Trophoblast cell (in vitro differentiated cells and primary cell): ENCODE measurements at regions not wholly inside any gene's neighbourhood (a gene's known extent, or its start where the extent isn't known, plus 50 kb on each side); places are given as distances from the start of the nearest gene placed in this dataset.

Source experiments
- DNase-seq, 2 donors: peaks; one replicate each; pipeline ENCODE4 v3.0.0-alpha.2; 2016
- H2AFZ ChIP-seq: 2 replicates; pipeline ENCODE4 v1.6.1; 2013; ENCODE audit warnings: low read length, moderate library complexity, mild to moderate bottlenecking; ENCODE audit not compliant: insufficient read depth, poor library complexity
- H2AK5ac ChIP-seq: 2 replicates; pipeline ENCODE4 v1.6.1; 2013; ENCODE audit warnings: mild to moderate bottlenecking, low read length
- H2BK120ac ChIP-seq: 2 replicates; pipeline ENCODE4 v1.6.1; 2013; ENCODE audit warnings: low read length, mild to moderate bottlenecking, moderate library complexity; ENCODE audit not compliant: insufficient read depth, poor library complexity
- H2BK12ac ChIP-seq: 2 replicates; pipeline ENCODE4 v1.6.1; 2013; ENCODE audit warnings: mild to moderate bottlenecking, low read length, moderate library complexity
- H2BK5ac ChIP-seq: 2 replicates; pipeline ENCODE4 v1.6.1; 2013; ENCODE audit warnings: low read length, low read depth, moderate library complexity, mild to moderate bottlenecking; ENCODE audit not compliant: poor library complexity
- H3K14ac ChIP-seq: 2 replicates; pipeline ENCODE4 v1.6.1; 2013; ENCODE audit warnings: mild to moderate bottlenecking, low read length
- H3K18ac ChIP-seq: 2 replicates; pipeline ENCODE4 v1.6.1; 2013; ENCODE audit warnings: mild to moderate bottlenecking, low read length
- H3K23ac ChIP-seq: 2 replicates; pipeline ENCODE4 v1.6.1; 2013; ENCODE audit warnings: low read length
- H3K27ac ChIP-seq: 2 replicates; pipeline ENCODE4 v1.5.1; 2013; ENCODE audit warnings: low read depth, mild to moderate bottlenecking, inconsistent platforms, low read length, moderate library complexity
- H3K27me3 ChIP-seq: 2 replicates; pipeline ENCODE4 v1.6.1; 2013; ENCODE audit warnings: inconsistent platforms, mild to moderate bottlenecking, low read length, moderate library complexity; ENCODE audit not compliant: insufficient read depth
- H3K36me3 ChIP-seq, 2 experiments: 1 replicate in 1 of 2; 2 replicates in 1 of 2; pipeline ENCODE4 v1.6.1; 2013; ENCODE audit warnings: low read length in 2 of 2, mild to moderate bottlenecking in 2 of 2, moderate library complexity in 1 of 2; ENCODE audit not compliant: insufficient read depth in 2 of 2, control insufficient read depth in 1 of 2
- H3K4ac ChIP-seq: 2 replicates; pipeline ENCODE4 v1.6.1; 2013; ENCODE audit warnings: low read depth, mild to moderate bottlenecking, low read length, moderate library complexity
- H3K4me1 ChIP-seq, 2 experiments: 1 replicate in 1 of 2; 2 replicates in 1 of 2; pipeline ENCODE4 v1.6.1; 2013; ENCODE audit warnings: low read length in 2 of 2, mild to moderate bottlenecking in 2 of 2, moderate library complexity in 1 of 2; ENCODE audit not compliant: insufficient read depth in 2 of 2, control insufficient read depth in 1 of 2
- H3K4me2 ChIP-seq: 2 replicates; pipeline ENCODE4 v1.6.1; 2013; ENCODE audit warnings: inconsistent platforms, mild to moderate bottlenecking, low read length, moderate library complexity
- H3K4me3 ChIP-seq: 2 replicates; pipeline ENCODE4 v1.5.1; 2013; ENCODE audit warnings: mild to moderate bottlenecking, low read depth, low read length, inconsistent platforms
- H3K79me1 ChIP-seq: one replicate; pipeline ENCODE4 v1.6.1; 2013; ENCODE audit warnings: low read length
- H3K79me2 ChIP-seq: 2 replicates; pipeline ENCODE4 v1.6.1; 2013; ENCODE audit warnings: low read length, mild to moderate bottlenecking; ENCODE audit not compliant: control insufficient read depth, insufficient read depth, poor library complexity
- H3K9ac ChIP-seq: 2 replicates; pipeline ENCODE4 v1.6.1; 2013; ENCODE audit warnings: mild to moderate bottlenecking, low read length
- H3K9me3 ChIP-seq: 2 replicates; pipeline ENCODE4 v1.6.1; 2013; ENCODE audit warnings: low read depth, mild to moderate bottlenecking, control low read depth, inconsistent platforms, low read length; ENCODE audit not compliant: insufficient read depth
- H4K12ac ChIP-seq: 2 replicates; pipeline ENCODE4 v1.6.1; 2013; ENCODE audit warnings: low read depth, mild to moderate bottlenecking, low read length, moderate library complexity
- H4K8ac ChIP-seq: 2 replicates; pipeline ENCODE4 v1.6.1; 2013; ENCODE audit warnings: low read depth, mild to moderate bottlenecking, low read length, moderate library complexity
- H4K91ac ChIP-seq: one replicate; pipeline ENCODE4 v1.6.1; 2013; ENCODE audit warnings: low read depth, mild to moderate bottlenecking, low read length, moderate library complexity
- WGBS: extraction: QIAGEN DNeasy Blood & Tissue Kit; methylation state at CpG from one replicate; pipeline ENCODE4 v1.1.7; 2013; ENCODE audit warnings: missing lambda C conversion rate; ENCODE audit not compliant: insufficient read length, insufficient coverage; ENCODE audit errors: extremely low coverage; 5-methylcytosine and 5-hydroxymethylcytosine counted together

GRCh38 chr11:21806947-21807346 is 385.9 kb upstream of the ANO5 start:
- H3K9me3 ChIP-seq: no peaks in the 10 kb centered on the region
- DNase-seq: no peak
- no peak overlapping the region for H2BK120ac ChIP-seq
- no CpG with 5 or more reads among the region's 1 CpG for WGBS
- H3K4me3 ChIP-seq: no peak overlapping the region
- H4K12ac ChIP-seq: no peak overlapping the region
- no peak overlapping the region for H4K8ac ChIP-seq
- no peaks in the 10 kb centered on the region for H3K79me2 ChIP-seq
- no peak overlapping the region for H3K18ac ChIP-seq
- no peak overlapping the region for H2BK12ac ChIP-seq
- no peak overlapping the region for H3K4me2 ChIP-seq
- H3K4ac ChIP-seq: no peak overlapping the region
- H3K4me1 ChIP-seq: no peaks in the 10 kb centered on the region
- H2AK5ac ChIP-seq: no peak overlapping the region
- H3K36me3 ChIP-seq: no peaks in the 10 kb centered on the region
- no peak overlapping the region for H4K91ac ChIP-seq
- H3K79me1 ChIP-seq: no peaks in the 10 kb centered on the region
- H3K14ac ChIP-seq: no peak overlapping the region
- H2BK5ac ChIP-seq: no peak overlapping the region
- H3K27me3 ChIP-seq: no peaks in the 10 kb centered on the region
- H3K23ac ChIP-seq: no peak overlapping the region
- H2AFZ ChIP-seq: no peak overlapping the region
- no peak overlapping the region for H3K9ac ChIP-seq
- H3K27ac ChIP-seq: no peak overlapping the region

GRCh38 chr11:21807350-21807749 is 385.5 kb upstream of the ANO5 start:
- Histone ChIP-seq H3K27ac (no peak overlapping the region), H3K4me2 (no peak overlapping the region), H4K91ac (no peak overlapping the region), H2AK5ac (no peak overlapping the region), H3K4me3 (no peak overlapping the region), H3K27me3 (no peaks in the 10 kb centered on the region), H3K9me3 (no peaks in the 10 kb centered on the region), H4K8ac (no peak overlapping the region), H3K14ac (no peak overlapping the region), H3K36me3 (no peaks in the 10 kb centered on the region), H4K12ac (no peak overlapping the region), H3K4me1 (no peaks in the 10 kb centered on the region), H2BK120ac (no peak overlapping the region), H2AFZ (no peak overlapping the region), H3K79me2 (no peaks in the 10 kb centered on the region), H3K9ac (no peak overlapping the region), H3K4ac (no peak overlapping the region), H3K18ac (no peak overlapping the region), H2BK12ac (no peak overlapping the region), H3K79me1 (no peaks in the 10 kb centered on the region), H2BK5ac (no peak overlapping the region), H3K23ac (no peak overlapping the region)
- DNase-seq: no peak
- no CpG with 5 or more reads among the region's 2 CpGs for WGBS

DNA sequence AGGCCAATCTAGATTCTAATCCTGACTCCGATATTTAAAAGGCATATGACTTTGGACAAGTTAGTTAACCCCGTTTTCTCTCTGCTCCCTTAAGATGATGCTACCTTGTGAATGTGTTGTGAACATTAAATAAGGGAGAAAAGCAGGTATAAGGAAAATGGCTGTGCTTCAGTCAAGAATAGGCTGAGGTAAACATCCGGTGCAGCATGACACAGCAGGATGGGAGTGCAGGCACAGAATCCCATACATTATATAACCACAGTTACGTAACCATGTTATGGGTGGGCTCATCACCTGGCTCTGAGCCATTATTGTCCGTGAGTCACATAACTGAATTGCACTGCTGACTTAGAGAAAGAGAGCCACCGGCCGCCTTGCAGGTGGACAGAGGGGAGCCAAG is 382.2 kb upstream of the ANO5 start:
- no peak overlapping the region for H2BK12ac ChIP-seq
- H3K4me3 ChIP-seq: no peak overlapping the region
- no peak overlapping the region for H3K4me2 ChIP-seq
- H3K9ac ChIP-seq: no peak overlapping the region
- no peak overlapping the region for H2AK5ac ChIP-seq
- H4K8ac ChIP-seq: no peak overlapping the region
- no CpG with 5 or more reads among the region's 7 CpGs for WGBS
- no peaks in the 10 kb centered on the region for H3K36me3 ChIP-seq
- no peaks in the 10 kb centered on the region for H3K4me1 ChIP-seq
- H3K4ac ChIP-seq: no peak overlapping the region
- no peak overlapping the region for H2BK5ac ChIP-seq
- no peak overlapping the region for H2AFZ ChIP-seq
- no peak overlapping the region for H3K27ac ChIP-seq
- no peak for DNase-seq
- H3K14ac ChIP-seq: no peak overlapping the region
- H3K23ac ChIP-seq: no peak overlapping the region
- no peaks in the 10 kb centered on the region for H3K79me1 ChIP-seq
- H3K79me2 ChIP-seq: no peaks in the 10 kb centered on the region
- no peak overlapping the region for H2BK120ac ChIP-seq
- H3K18ac ChIP-seq: no peak overlapping the region
- no peaks in the 10 kb centered on the region for H3K9me3 ChIP-seq
- no peak overlapping the region for H4K91ac ChIP-seq
- no peaks in the 10 kb centered on the region for H3K27me3 ChIP-seq
- H4K12ac ChIP-seq: no peak overlapping the region

GRCh38 chr11:21811572-21811971 is 381.3 kb upstream of the ANO5 start:
- Histone ChIP-seq H3K4me3 (no peak overlapping the region), H3K23ac (no peak overlapping the region), H4K91ac (no peak overlapping the region), H3K18ac (no peak overlapping the region), H2BK5ac (no peak overlapping the region), H3K27ac (no peak overlapping the region), H3K79me2 (no peaks in the 10 kb centered on the region), H3K4me2 (no peak overlapping the region), H3K36me3 (no peaks in the 10 kb centered on the region), H3K27me3 (no peaks in the 10 kb centered on the region), H3K4me1 (no peaks in the 10 kb centered on the region), H4K8ac (no peak overlapping the region), H2AFZ (no peak overlapping the region), H3K4ac (no peak overlapping the region), H4K12ac (no peak overlapping the region), H2AK5ac (no peak overlapping the region), H3K9ac (no peak overlapping the region), H3K79me1 (no peaks in the 10 kb centered on the region), H3K14ac (no peak overlapping the region), H2BK12ac (no peak overlapping the region), H3K9me3 (no peaks in the 10 kb centered on the region), H2BK120ac (no peak overlapping the region)
- no CpG with 5 or more reads among the region's 4 CpGs for WGBS
- peak in 1 of 2 donors; percentile 3 for DNase-seq
